HG03025 (cell line): ENCODE measurements at regions not wholly inside any gene's neighbourhood (a gene's known extent, or its start where the extent isn't known, plus 50 kb on each side); places are given as distances from the start of the nearest gene placed in this dataset.
"Not testable (repeated sequence)": the region's sequence is repeated elsewhere in the genome, so short reads cannot be mapped to it uniquely, and the experiment has no call there.

Source experiments
- ATAC-seq: cut with Tn5 transposase; IDR thresholded peaks from one replicate; pipeline ENCODE4 v1.9.1; 2021; ENCODE audit warnings: mild to moderate bottlenecking, moderate library complexity; ENCODE audit not compliant: unreplicated experiment, low FRiP score

DNA sequence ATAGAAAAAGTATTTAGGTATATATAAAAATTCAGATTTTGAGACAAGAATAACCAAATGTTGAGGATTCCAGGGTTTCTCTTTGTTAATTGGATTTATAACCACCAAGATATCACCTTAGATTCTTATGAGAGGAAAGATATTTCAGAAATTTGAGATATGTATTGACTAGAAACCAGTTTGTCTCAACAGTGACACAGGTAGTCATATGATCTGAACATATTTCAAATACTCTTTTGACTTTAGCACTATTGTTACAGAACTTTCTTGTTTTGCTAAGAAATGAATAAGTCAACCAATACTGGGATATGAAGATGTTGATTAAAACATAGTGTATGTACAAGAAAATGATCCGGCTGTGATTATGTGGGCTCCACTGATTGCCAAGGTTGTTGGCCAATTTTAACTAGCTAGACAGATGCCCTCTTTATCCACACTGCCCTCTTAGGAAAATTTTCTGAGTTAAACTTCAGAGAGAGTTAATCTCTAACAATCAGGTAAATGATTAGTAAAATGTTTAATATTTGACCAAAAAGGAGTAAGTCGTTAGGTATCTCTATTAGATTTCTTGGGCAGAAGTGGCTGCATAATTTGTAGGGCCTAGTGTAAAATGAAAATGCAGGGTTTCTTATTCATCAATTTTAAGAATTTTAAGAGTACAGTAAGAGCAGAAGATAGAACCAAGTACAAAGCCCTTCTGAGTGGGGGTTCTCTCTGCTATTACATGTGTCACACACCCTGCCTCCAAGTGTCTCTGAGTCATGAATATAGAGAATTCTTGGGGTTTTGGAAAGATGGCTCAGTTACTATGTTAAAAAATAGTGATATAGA lies 376.0 kb downstream of the TFEC start:
- no peak for ATAC-seq

GRCh38 chr7:115649429-115649828 lies 381.1 kb downstream of the TFEC start:
- ATAC-seq = no peak

DNA sequence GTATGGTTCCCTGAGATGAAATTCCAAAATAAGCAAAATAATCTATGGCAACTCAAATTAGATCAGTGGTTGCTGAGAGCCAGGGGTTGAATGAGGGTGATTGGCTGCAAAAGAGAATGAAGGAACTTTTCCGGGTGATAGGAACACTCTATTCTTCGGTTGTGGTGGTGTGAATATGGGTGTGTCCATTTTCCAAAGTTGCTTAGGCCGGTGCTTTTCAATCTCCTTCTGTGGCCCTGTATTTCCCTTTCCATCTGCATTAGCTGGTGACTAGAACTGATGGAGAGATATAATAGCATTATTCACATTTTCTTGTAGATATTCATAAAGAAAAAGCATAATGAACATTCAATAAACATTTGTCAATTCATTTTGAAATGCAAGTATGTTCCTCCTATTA lies 382.9 kb downstream of the TFEC start:
- no peak for ATAC-seq

DNA sequence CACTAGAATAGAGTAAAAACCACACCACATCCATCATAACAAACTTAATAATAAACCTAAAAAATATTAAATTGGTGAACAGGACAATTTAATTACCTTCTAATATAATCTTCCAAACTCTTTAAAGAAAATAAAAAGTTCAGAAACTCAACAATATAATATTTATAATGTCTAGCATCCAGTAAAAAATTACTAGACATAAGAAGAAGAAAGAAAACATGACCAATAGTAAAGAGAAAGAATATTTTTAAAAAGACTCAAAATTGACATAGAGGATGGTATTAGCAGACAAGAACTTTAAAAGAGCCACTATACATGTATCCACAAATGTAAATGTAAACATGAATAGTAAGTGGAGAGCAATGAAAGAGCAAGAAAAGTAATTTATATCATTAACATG lies 388.4 kb downstream of the TFEC start:
- no peak for ATAC-seq

DNA sequence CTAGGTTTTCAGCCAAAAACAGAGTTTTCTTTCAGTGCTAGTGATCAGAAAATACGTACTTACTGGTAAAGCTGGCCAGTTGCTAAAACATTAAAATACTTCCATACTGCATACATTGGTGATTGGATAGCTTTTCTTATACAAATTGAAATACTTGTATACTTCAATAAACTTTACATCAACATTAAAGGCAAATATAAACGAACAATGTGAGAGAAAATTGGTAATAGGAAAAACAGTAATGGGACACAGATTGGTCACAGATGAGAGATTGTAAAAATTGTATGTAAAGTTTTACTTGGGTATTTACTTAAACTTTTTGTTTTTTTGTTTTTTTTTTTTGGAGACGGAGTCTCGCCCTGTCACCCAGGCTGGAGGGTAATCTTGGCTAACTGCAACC lies 391.7 kb downstream of the TFEC start:
- ATAC-seq = no peak

DNA sequence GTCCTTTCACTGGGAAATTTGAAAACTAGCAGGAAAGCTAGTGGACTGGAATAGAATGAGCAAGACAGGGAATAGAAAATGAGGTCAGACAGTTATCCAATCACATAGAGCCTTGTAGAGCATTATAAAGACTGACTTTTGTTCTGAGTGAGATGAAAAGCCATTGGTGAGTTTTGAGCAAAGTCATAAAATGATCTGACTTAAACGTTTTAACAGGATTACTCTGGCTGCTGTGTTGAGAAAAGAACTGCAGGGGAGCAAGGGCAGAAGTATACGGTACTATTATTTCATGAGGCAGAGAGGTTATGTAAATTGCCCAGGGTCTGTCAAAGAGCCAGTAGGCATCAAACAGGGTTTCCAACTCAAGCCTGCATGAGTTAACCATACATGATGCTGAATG lies 393.4 kb downstream of the TFEC start:
- ATAC-seq = no peak

GRCh38 chr7:115635876-115636275 lies 394.7 kb downstream of the TFEC start:
- no peak for ATAC-seq

GRCh38 chr7:115635376-115635775 lies 395.2 kb downstream of the TFEC start:
- no peak for ATAC-seq

DNA sequence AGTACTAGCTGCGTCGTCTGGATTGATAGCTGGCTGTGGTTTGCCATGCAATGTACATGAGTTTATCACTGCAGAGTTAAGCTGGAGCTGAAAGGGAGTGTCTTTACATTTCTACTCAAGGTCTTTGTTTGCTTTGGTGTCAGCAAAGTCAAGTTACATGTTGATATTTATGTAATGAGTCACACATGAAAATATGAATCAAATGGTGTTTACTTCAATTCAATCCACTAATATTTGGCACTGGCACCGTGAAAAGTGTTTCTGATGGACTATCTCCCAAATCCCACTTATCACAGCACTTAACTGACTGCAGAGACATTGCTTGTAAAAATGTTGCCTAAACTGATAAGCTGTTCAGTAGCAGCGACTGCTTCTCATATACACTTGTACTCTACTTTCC lies 395.9 kb downstream of the TFEC start:
- no peak for ATAC-seq

DNA sequence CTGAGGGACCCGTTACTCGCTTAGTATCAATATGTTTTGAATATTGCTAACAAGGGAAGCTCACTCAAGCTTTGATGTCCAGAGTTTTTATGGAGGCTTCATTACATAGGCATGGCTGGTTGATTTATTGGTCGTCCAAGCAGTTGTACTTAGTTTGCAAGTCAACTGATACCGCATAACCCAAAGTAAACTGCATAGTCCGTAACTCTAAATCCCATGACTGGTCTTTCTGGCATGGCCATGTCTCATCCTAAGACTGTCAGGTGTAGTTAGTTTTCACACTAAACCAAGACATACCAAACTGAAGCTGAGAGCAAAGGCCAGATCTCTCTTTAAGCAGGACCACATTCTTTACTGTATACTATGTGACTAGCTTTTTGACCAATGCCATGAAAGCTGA lies 397.9 kb downstream of the TFEC start:
- ATAC-seq = no peak

- ATAC-seq = no peak
Measured at GRCh38 chr7:115631782-115632181, 398.8 kb downstream of the TFEC start.

DNA sequence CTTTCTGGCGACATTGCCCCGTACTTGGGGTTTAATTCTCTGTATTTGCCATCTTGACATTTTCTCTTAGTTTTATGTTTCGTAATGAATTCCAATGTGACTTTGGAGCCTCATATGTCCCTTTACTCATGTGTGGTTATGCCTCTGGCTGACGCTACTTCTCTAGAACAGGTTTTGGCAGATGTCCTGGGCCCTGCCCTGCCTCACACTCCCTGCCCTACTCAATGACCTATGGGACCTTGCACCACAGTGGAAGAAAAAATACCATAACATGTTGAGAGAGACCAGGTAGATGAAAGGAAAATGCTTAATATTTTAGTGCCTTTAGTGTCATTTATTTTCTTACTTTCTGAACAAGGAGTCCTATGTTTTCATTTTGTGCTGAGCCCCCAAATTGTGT lies 400.5 kb downstream of the TFEC start:
- no peak for ATAC-seq

DNA sequence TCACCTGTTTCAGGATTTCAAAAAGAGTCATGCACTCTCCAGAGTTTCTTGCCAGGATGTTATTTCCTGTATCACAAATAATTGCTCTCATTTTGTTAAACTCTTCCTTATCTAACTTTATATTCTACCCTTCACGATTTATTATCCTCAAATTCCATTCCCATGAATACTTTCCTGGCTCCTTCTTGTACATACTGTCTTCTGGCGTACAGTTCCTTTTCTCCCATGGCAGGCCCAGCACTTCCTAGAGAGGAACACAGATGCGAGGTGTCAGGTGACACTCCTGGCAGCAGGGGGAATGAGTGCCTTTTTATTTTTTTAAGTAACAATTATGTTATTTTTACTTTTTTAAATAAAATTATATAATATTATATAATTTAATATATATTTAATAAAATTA lies 411.9 kb downstream of the TFEC start:
- no peak for ATAC-seq

GRCh38 chr7:115613836-115614235 lies 416.7 kb downstream of the TFEC start:
- ATAC-seq = no peak

GRCh38 chr7:115603416-115603815 lies 427.1 kb downstream of the TFEC start:
- no peak for ATAC-seq

- ATAC-seq = no peak
Measured at GRCh38 chr7:115600207-115600606, 430.4 kb downstream of the TFEC start.

GRCh38 chr7:115599184-115599583 lies 431.4 kb downstream of the TFEC start:
- ATAC-seq = not testable (repeated sequence)

DNA sequence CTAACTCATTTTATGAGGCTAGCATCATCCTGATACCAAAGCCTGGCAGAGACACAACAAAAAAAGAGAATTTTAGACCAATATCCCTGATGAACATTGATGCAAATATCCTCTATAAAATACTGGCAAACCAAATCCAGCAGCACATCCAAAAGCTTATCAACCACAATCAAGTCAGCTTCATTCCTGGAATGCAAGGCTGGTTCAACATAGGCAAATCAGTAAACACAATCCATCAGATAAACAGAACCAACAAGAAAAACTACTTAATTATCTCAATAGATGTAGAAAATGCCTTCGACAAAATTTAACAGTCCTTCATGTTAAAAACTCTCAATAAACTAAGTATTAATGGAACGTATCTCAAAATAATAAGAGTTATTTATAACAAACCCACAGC lies 433.3 kb downstream of the TFEC start:
- ATAC-seq = not testable (repeated sequence)

- ATAC-seq = no peak
Measured at GRCh38 chr7:115593111-115593510, 437.5 kb downstream of the TFEC start.

DNA sequence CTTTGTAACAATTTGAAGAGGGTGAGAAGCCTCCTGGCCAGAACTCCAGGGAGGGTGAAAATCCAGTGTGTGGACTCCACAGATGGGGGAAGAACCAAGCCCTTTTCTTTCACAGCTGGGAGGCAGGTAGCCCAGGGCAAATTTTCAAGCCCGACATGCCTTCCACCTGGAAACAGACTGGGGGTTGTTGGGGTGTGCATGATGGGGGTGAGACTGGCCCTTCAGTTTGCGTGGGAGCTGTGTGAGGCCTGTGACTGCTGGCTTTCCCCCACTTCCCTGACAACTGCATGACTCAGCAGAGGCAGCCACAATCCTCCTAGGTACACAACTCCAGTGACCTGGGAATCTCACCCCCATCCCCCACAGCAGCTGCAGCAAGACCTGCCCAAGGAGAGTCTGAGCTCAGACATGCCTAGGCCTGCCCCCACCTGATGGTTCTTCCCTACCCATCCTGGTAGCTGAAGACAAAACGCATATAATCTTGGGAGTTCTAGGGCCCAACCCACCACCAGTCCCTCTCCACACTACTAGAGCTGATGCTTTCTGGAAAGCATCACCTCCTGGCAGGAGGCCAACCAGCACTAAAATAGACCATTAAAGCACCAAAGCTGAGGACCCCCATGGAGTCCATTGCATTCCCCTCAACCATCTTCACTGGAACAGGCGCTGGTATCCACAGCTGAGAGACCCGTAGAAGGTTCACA lies 445.4 kb downstream of the TFEC start:
- ATAC-seq = no peak

DNA sequence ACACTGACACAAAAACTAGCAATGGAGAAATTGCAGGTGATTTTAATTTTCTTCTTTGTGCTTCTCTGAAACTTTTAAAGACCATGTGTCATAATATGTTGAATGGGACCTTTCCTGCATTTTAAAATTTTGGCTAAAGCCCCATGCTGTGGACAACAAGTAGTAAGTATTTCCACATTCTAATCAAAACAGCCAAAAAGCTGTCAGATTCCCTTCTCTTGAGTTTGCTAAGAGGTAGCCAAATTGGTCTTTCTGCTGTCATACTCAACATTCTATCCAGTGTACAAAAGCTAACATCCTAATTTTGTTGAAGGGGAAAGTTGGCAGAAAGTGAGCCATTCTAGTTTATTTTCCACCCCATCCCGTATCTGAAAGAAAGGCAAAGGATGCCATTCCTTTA lies 447.6 kb downstream of the TFEC start:
- no peak for ATAC-seq

- no peak for ATAC-seq
Measured at GRCh38 chr7:115578576-115578975, 452.0 kb downstream of the TFEC start.
